DND-41 (cell line): ENCODE measurements at regions not wholly inside any gene's neighbourhood (a gene's known extent, or its start where the extent isn't known, plus 50 kb on each side); places are given as distances from the start of the nearest gene placed in this dataset.

Experiments used
- CTCF ChIP-seq: IDR thresholded peaks from 2 replicates; pipeline ENCODE4 v1.5.1; 2012; ENCODE audit warnings: borderline replicate concordance, low read length, moderate library complexity, mild to moderate bottlenecking; ENCODE audit not compliant: poor library complexity, severe bottlenecking; ENCODE audit errors: extremely low read depth
- EZH2 ChIP-seq: IDR thresholded peaks from 3 replicates; pipeline ENCODE4 v1.6.1; 2012; ENCODE audit warnings: borderline replicate concordance, low read depth, mild to moderate bottlenecking, moderate library complexity, low read length, inconsistent platforms; ENCODE audit not compliant: severe bottlenecking

- TF ChIP-seq CTCF (no peak), EZH2 (no peak)
Measured at GRCh38 chr5:125205601-125206225, 459.3 kb upstream of the ZNF608 start.
